ENCODE measurements at regions not wholly inside any gene's neighbourhood (a gene's known extent, or its start where the extent isn't known, plus 50 kb on each side); places are given as distances from the start of the nearest gene placed in this dataset.

DNA sequence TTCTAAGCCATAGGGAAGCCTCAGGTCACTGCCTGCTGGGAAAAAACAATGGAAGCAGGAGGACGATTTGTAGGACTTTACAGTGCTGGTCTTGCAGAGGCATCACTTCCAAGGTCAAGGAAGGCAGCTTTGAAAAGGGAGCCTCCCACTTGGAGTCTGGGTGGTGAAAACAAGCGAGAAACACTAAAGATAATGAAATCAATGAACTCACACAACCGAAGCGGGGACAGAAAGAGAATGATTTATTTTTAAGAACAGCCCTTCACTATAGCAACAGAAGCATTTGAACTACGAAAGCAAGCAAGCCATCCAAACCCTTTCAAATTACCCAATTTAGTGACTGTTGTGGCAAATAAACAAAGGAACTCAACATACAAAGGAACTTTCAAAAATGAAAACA is 227.5 kb downstream of the THBS2 start:
- Histone ChIP-seq H3K4me3 (ENCODE audit: severe bottlenecking) (no peak overlapping the region), H3K27me3 (ENCODE audit: insufficient read depth, poor library complexity, severe bottlenecking) (no peaks in the 10 kb centered on the region), H3K9me3 (ENCODE audit: severe bottlenecking) (no peaks in the 10 kb centered on the region), H3K4me1 (ENCODE audit: insufficient read depth, poor library complexity, severe bottlenecking) (no peaks in the 10 kb centered on the region), H3K36me3 (ENCODE audit: low read depth) (no peaks in the 10 kb centered on the region), H3K27ac (ENCODE audit: poor library complexity, severe bottlenecking) (no peak overlapping the region)
- DNase-seq (ENCODE audit: low spot score) (no peak), ATAC-seq (ENCODE audit: low read depth) (no peak)
- TF ChIP-seq, protein P1, sequence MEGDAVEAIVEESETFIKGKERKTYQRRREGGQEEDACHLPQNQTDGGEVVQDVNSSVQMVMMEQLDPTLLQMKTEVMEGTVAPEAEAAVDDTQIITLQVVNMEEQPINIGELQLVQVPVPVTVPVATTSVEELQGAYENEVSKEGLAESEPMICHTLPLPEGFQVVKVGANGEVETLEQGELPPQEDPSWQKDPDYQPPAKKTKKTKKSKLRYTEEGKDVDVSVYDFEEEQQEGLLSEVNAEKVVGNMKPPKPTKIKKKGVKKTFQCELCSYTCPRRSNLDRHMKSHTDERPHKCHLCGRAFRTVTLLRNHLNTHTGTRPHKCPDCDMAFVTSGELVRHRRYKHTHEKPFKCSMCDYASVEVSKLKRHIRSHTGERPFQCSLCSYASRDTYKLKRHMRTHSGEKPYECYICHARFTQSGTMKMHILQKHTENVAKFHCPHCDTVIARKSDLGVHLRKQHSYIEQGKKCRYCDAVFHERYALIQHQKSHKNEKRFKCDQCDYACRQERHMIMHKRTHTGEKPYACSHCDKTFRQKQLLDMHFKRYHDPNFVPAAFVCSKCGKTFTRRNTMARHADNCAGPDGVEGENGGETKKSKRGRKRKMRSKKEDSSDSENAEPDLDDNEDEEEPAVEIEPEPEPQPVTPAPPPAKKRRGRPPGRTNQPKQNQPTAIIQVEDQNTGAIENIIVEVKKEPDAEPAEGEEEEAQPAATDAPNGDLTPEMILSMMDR (IDR thresholded peaks at IDR 0.05; ENCODE audit: poor library complexity, severe bottlenecking), result no peak

DNA sequence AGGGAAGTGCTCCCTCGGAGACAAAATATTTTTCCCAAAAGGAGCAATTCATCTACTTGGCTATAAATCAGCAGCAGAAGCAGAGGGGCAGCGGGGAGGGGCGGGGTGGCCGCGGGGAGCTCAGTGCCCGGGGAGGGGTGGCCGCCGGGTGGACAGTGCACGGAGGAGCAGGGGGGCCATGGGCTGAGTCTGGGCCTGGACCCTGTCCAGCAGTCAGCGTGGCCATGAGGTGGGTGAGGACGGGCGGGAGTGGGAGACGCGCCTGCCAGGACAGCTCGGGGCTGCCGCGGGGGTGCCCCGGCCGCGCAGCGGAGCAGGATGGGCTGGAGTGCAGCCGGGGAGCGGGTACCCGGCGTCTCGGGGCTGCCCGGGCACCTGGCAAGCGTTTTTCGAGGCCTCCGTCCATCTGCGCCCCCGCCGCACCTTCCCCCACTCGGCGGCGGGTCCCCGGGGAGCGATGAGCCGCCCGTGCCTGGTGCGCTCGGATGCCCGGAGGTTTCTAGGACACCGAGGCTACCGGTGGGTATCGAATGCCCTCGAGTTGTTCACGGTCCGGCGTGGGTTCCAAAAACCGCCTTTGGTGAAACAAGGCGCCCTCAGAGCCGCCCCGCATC is 229.5 kb downstream of the THBS2 start:
- no peak for ATAC-seq (ENCODE audit: low read depth)
- no peak for DNase-seq (ENCODE audit: low spot score)
- no peaks in the 10 kb centered on the region for H3K9me3 ChIP-seq (ENCODE audit: severe bottlenecking)
- TF ChIP-seq, protein P1 (IDR thresholded peaks at IDR 0.05; ENCODE audit: poor library complexity, severe bottlenecking), result no peak
- H3K36me3 ChIP-seq (ENCODE audit: low read depth), result no peaks in the 10 kb centered on the region
- H3K4me1 ChIP-seq (ENCODE audit: insufficient read depth, poor library complexity, severe bottlenecking), result no peaks in the 10 kb centered on the region
- H3K27ac ChIP-seq (ENCODE audit: poor library complexity, severe bottlenecking), result no peak overlapping the region
- H3K27me3 ChIP-seq (ENCODE audit: insufficient read depth, poor library complexity, severe bottlenecking), result no peaks in the 10 kb centered on the region
- no peak overlapping the region for H3K4me3 ChIP-seq (ENCODE audit: severe bottlenecking)

DNA sequence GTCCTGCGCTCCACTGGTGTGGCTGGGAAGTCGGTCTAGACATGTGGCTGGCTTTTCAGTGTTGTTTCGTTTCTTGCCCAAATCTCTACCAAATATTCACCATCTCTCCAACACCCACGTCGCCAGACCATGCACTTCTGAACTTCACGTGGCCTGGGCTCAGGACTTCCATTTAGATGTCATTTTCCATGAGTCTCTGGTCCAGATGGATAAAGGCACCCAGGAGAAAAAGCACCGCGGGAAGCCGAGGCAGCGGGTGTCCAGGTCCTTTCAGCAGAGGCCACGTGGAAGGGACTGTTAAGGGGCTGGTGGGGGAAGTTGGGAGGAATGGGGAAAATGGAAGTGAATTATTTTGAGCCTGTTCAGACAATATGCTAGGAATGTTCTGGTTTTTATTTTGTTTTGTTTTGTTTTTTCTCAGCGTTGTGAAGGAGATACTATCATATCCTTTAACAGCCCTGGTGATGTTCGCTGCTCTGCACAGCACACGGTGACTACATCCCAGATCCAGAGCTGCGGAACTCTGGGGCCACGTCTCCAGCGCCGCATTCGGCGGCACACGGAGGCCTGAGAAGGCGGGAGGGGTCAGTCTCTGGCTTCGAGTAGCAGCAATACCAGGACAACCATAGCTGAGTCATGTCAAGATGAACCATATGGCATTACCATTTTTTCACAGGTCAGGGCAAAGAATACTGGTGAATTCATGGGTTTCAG is 230.3 kb downstream of the THBS2 start:
- TF ChIP-seq, protein P1 (IDR thresholded peaks at IDR 0.05; ENCODE audit: poor library complexity, severe bottlenecking), result no peak
- Histone ChIP-seq H3K27ac (ENCODE audit: poor library complexity, severe bottlenecking) (no peak overlapping the region), H3K27me3 (ENCODE audit: insufficient read depth, poor library complexity, severe bottlenecking) (no peaks in the 10 kb centered on the region), H3K36me3 (ENCODE audit: low read depth) (no peaks in the 10 kb centered on the region), H3K4me3 (ENCODE audit: severe bottlenecking) (no peak overlapping the region), H3K9me3 (ENCODE audit: severe bottlenecking) (no peaks in the 10 kb centered on the region), H3K4me1 (ENCODE audit: insufficient read depth, poor library complexity, severe bottlenecking) (no peaks in the 10 kb centered on the region)
- no peak for ATAC-seq (ENCODE audit: low read depth)
- DNase-seq (ENCODE audit: low spot score), result no peak

DNA sequence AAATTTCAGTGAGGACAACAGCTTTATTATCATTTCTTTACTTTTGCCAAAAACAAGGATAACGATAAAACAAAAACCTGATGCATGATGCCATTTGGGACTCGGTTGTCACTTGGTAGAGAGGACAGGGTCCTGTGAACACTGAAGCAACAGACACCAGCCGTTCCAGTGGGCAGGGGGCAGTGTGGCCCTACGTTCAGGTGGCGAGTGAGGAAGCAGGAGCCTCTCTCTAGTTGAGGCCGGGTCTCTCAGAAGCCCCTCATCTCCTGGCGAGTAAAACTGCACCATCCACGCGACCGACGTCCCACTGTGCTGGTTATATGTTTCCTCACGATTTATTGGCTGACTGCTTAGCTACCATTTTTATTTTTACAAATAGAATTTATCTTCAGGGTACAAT is 231.6 kb downstream of the THBS2 start:
- ATAC-seq (ENCODE audit: low read depth) (no peak), DNase-seq (ENCODE audit: low spot score) (no peak)
- Histone ChIP-seq H3K4me1 (ENCODE audit: insufficient read depth, poor library complexity, severe bottlenecking) (no peaks in the 10 kb centered on the region), H3K27ac (ENCODE audit: poor library complexity, severe bottlenecking) (no peak overlapping the region), H3K27me3 (ENCODE audit: insufficient read depth, poor library complexity, severe bottlenecking) (no peaks in the 10 kb centered on the region), H3K4me3 (ENCODE audit: severe bottlenecking) (no peak overlapping the region), H3K9me3 (ENCODE audit: severe bottlenecking) (no peaks in the 10 kb centered on the region), H3K36me3 (ENCODE audit: low read depth) (no peaks in the 10 kb centered on the region)
- TF ChIP-seq, protein P1 (IDR thresholded peaks at IDR 0.05; ENCODE audit: poor library complexity, severe bottlenecking), result no peak

DNA sequence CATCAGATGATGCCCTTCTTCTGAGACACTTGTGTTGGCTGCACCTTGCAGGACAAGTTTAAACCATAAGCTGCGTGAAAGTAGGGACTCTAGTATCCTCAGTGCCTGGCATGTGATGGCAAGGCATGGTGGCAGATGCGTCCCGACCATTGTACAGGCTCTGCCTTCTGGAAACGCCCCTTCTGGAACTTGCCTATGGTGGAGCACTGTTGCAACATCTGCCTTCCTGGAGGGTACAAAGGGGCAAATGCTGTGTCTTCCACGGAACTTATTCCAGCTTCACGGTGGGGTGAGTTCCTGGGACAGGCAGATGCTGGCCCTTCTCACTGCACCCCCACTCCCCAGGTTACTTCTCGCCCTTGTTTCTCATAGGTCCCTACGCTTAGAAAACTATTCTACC is 232.8 kb downstream of the THBS2 start:
- no peak for DNase-seq (ENCODE audit: low spot score)
- H3K27me3 ChIP-seq (ENCODE audit: insufficient read depth, poor library complexity, severe bottlenecking), result no peaks in the 10 kb centered on the region
- H3K36me3 ChIP-seq (ENCODE audit: low read depth), result no peaks in the 10 kb centered on the region
- ATAC-seq (ENCODE audit: low read depth), result no peak
- TF ChIP-seq, protein P1 (IDR thresholded peaks at IDR 0.05; ENCODE audit: poor library complexity, severe bottlenecking), result no peak
- no peak overlapping the region for H3K27ac ChIP-seq (ENCODE audit: poor library complexity, severe bottlenecking)
- H3K9me3 ChIP-seq (ENCODE audit: severe bottlenecking), result no peaks in the 10 kb centered on the region
- H3K4me1 ChIP-seq (ENCODE audit: insufficient read depth, poor library complexity, severe bottlenecking), result no peaks in the 10 kb centered on the region
- no peak overlapping the region for H3K4me3 ChIP-seq (ENCODE audit: severe bottlenecking)

Data from RWPE2 (cell line).